Activated B cell treated with CpG ODN at 0.5 μM for 24 hours (primary cell): ENCODE measurements at regions not wholly inside any gene's neighbourhood (a gene's known extent, or its start where the extent isn't known, plus 50 kb on each side); places are given as distances from the start of the nearest gene placed in this dataset.

Experiments
- ATAC-seq: fragments of 200-7000 bp; cut with Tn5 transposase; one replicate; pipeline ENCODE4 v1.10.0; 2021; ENCODE audit warnings: low read depth, mild to moderate bottlenecking, moderate library complexity
- CTCF ChIA-PET: fragments of 350-600 bp; sonication (Branson Sonifier 250); formaldehyde crosslinking; loops from one replicate; lab custom pipeline; 2021; ENCODE audit warnings: antibody characterized with exemption; lab: Charles Lee
- POLR2A ChIA-PET: fragments of 350-600 bp; sonication (Branson Sonifier 250); formaldehyde crosslinking; loops from one replicate; lab custom pipeline; 2021; ENCODE audit warnings: antibody characterized with exemption; lab: Charles Lee
- DNase-seq: peaks from one replicate; pipeline ENCODE4 v3.0.0; 2022
- H3K27ac Mint-ChIP-seq: one replicate; pipeline ENCODE4 v1.8.0; 2020; ENCODE audit warnings: mixed read lengths
- H3K27me3 Mint-ChIP-seq: one replicate; pipeline ENCODE4 v1.8.0; 2021; ENCODE audit warnings: mixed read lengths
- H3K36me3 Mint-ChIP-seq: one replicate; pipeline ENCODE4 v1.8.0; 2021; ENCODE audit warnings: low read depth, mixed read lengths
- H3K4me1 Mint-ChIP-seq: one replicate; pipeline ENCODE4 v1.8.0; 2021; ENCODE audit warnings: mixed read lengths
- H3K4me3 Mint-ChIP-seq: one replicate; pipeline ENCODE4 v1.8.0; 2020; ENCODE audit warnings: mild to moderate bottlenecking, mixed read lengths
- H3K9me3 Mint-ChIP-seq: one replicate; pipeline ENCODE4 v1.8.0; 2020; ENCODE audit warnings: mixed read lengths
- CTCF ChIP-seq: fragments of 200-600 bp; IDR thresholded peaks from one replicate; pipeline ENCODE4 v1.8.0; 2022; ENCODE audit warnings: antibody characterized with exemption, mild to moderate bottlenecking
- intact Hi-C: fragments of 100-400 bp; cut with micrococcal nuclease; formaldehyde crosslinking; loops from one replicate; pipeline ENCODE4 v1.15.1; 2024

- TF ChIP-seq CTCF = no peak
- Mint-ChIP-seq H3K4me3 (no peak overlapping the region), H3K27me3 (no peaks in the 10 kb centered on the region), H3K36me3 (no peaks in the 10 kb centered on the region), H3K27ac (no peak overlapping the region), H3K4me1 (no peaks in the 10 kb centered on the region), H3K9me3 (peaks cover 8% of the 10 kb centered on the region)
- ATAC-seq (no peak), DNase-seq (no peak)
- ChIA-PET CTCF (interaction anchor here (0.8 kb wide), 1 partner anchor 485 kb away, joined by 3 read pairs; no protein-coding TSS in a partner anchor), POLR2A (no interaction called here)
- intact Hi-C loops = no loop called here
Observed at GRCh38 chr2:125386074-125386473, 1269.9 kb upstream of the GYPC start.

GRCh38 chr2:125397535-125398251 lies 1258.3 kb upstream of the GYPC start:
- no peak overlapping the region for H3K27ac Mint-ChIP-seq
- no peak for TF ChIP-seq CTCF
- ATAC-seq (no peak), DNase-seq (no peak)
- peaks cover 3% of the 10 kb centered on the region for H3K9me3 Mint-ChIP-seq
- H3K4me1 Mint-ChIP-seq = no peaks in the 10 kb centered on the region
- H3K27me3 Mint-ChIP-seq = no peaks in the 10 kb centered on the region
- CTCF ChIA-PET = no interaction called here
- no peak overlapping the region for H3K4me3 Mint-ChIP-seq
- POLR2A ChIA-PET = no interaction called here
- no peaks in the 10 kb centered on the region for H3K36me3 Mint-ChIP-seq
- intact Hi-C loops = no loop called here

- Mint-ChIP-seq H3K27ac (no peak overlapping the region), H3K4me1 (no peaks in the 10 kb centered on the region), H3K9me3 (peaks cover 12% of the 10 kb centered on the region)
Observed at GRCh38 chr2:125398738-125399524, 1257.0 kb upstream of the GYPC start.

GRCh38 chr2:125405816-125406215 lies 1250.1 kb upstream of the GYPC start:
- ATAC-seq (no peak), DNase-seq (no peak)
- intact Hi-C loops = no loop called here
- no peak for TF ChIP-seq CTCF
- Mint-ChIP-seq H3K27me3 (no peaks in the 10 kb centered on the region), H3K36me3 (no peaks in the 10 kb centered on the region), H3K4me3 (no peak overlapping the region), H3K4me1 (no peaks in the 10 kb centered on the region), H3K27ac (no peak overlapping the region), H3K9me3 (peaks cover 10% of the 10 kb centered on the region)
- ChIA-PET POLR2A (no interaction called here), CTCF (no interaction called here)

More at GRCh38 chr2:125398738-125399524, 1257.0 kb upstream of the GYPC start:
- ATAC-seq (no peak), DNase-seq (no peak)
- Mint-ChIP-seq H3K4me3 (no peak overlapping the region), H3K27me3 (no peaks in the 10 kb centered on the region), H3K36me3 (no peaks in the 10 kb centered on the region)
- CTCF ChIA-PET = no interaction called here
- intact Hi-C loops = no loop called here
- no peak for TF ChIP-seq CTCF
- POLR2A ChIA-PET = no interaction called here

- no peak overlapping the region for H3K27ac Mint-ChIP-seq
- intact Hi-C loops = no loop called here
- peaks cover 2% of the 10 kb centered on the region for H3K9me3 Mint-ChIP-seq
- H3K4me3 Mint-ChIP-seq = no peak overlapping the region
- H3K4me1 Mint-ChIP-seq = no peaks in the 10 kb centered on the region
- H3K36me3 Mint-ChIP-seq = no peaks in the 10 kb centered on the region
- TF ChIP-seq CTCF = no peak
- CTCF ChIA-PET = no interaction called here
- no peaks in the 10 kb centered on the region for H3K27me3 Mint-ChIP-seq
- ATAC-seq (no peak), DNase-seq (no peak)
- POLR2A ChIA-PET = no interaction called here
Observed at GRCh38 chr2:125408874-125409538, 1247.0 kb upstream of the GYPC start.
